IPS-20b (cell line): ENCODE measurements at regions not wholly inside any gene's neighbourhood (a gene's known extent, or its start where the extent isn't known, plus 50 kb on each side); places are given as distances from the start of the nearest gene placed in this dataset.
A peak's percentile ranks its signal among the peaks of the same experiment; 100 is the strongest.

ENCODE experiments used
- H3K27ac ChIP-seq: one replicate; pipeline ENCODE4 v1.5.1; 2013; ENCODE audit warnings: low read length
- H3K27me3 ChIP-seq: 2 replicates; pipeline ENCODE4 v1.6.1; 2013; ENCODE audit warnings: mild to moderate bottlenecking, low read length, inconsistent platforms; ENCODE audit not compliant: insufficient read depth
- H3K36me3 ChIP-seq: 2 replicates; pipeline ENCODE4 v1.6.1; 2013; ENCODE audit warnings: low read depth, mild to moderate bottlenecking, inconsistent platforms, low read length, moderate library complexity; ENCODE audit not compliant: insufficient read depth
- H3K4me1 ChIP-seq: 2 replicates; pipeline ENCODE4 v1.6.1; 2013; ENCODE audit warnings: mild to moderate bottlenecking, control low read depth, inconsistent platforms, low read length, moderate library complexity; ENCODE audit not compliant: insufficient read depth
- H3K4me3 ChIP-seq: 2 replicates; pipeline ENCODE4 v1.5.1; 2013; ENCODE audit warnings: mild to moderate bottlenecking, low read length, inconsistent platforms
- H3K9ac ChIP-seq: 2 replicates; pipeline ENCODE4 v1.6.1; 2013; ENCODE audit warnings: low read depth, mild to moderate bottlenecking, inconsistent platforms, low read length, moderate library complexity
- H3K9me3 ChIP-seq: 2 replicates; pipeline ENCODE4 v1.6.1; 2013; ENCODE audit warnings: mild to moderate bottlenecking, low read depth, low read length, inconsistent platforms; ENCODE audit not compliant: insufficient read depth

GRCh38 chrX:115949900-115950822 lies 220.4 kb upstream of the AGTR2 start:
- H3K4me3 ChIP-seq: no peak overlapping the region
- no peak overlapping the region for H3K9ac ChIP-seq
- no peaks in the 10 kb centered on the region for H3K27me3 ChIP-seq
- no peaks in the 10 kb centered on the region for H3K4me1 ChIP-seq
- H3K9me3 ChIP-seq: no peaks in the 10 kb centered on the region
- H3K36me3 ChIP-seq: no peaks in the 10 kb centered on the region
- no peak overlapping the region for H3K27ac ChIP-seq

DNA sequence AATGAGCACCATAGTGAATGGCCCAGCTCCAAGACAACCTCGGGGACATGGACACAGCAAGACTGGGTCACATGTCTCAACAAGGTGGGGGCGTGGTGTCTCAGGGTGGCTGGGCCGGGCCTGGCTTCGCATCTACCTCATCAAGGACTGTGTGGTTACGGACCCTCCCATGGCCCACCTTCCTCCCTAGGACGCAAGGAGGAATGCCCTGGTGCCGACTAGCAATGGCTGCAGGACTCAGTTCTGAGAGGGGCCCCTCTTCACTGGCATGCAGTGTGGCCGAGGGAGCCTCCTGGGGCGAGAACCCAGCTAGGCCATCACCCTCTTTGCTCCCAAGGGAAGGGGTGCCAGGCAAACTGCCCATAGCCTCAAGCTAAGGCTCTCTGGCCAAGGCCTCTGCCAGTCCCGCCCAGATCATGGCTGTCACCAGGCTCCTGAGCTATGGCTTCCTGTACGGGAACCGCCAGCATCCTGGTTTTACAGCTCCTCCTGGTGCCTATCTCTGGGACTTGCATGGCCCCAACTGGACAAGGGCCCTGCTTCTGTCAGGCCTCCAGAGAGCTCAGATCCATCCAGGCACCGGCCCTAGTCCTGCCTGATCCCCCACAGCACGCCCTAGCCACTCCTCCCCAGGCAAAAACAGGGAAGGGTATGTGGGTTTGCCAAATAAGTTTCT lies 218.0 kb upstream of the AGTR2 start:
- H3K27ac ChIP-seq: no peak overlapping the region
- H3K27me3 ChIP-seq: no peaks in the 10 kb centered on the region
- no peaks in the 10 kb centered on the region for H3K9me3 ChIP-seq
- no peak overlapping the region for H3K9ac ChIP-seq
- H3K4me1 ChIP-seq: no peaks in the 10 kb centered on the region
- no peak overlapping the region for H3K4me3 ChIP-seq
- H3K36me3 ChIP-seq: no peaks in the 10 kb centered on the region

DNA sequence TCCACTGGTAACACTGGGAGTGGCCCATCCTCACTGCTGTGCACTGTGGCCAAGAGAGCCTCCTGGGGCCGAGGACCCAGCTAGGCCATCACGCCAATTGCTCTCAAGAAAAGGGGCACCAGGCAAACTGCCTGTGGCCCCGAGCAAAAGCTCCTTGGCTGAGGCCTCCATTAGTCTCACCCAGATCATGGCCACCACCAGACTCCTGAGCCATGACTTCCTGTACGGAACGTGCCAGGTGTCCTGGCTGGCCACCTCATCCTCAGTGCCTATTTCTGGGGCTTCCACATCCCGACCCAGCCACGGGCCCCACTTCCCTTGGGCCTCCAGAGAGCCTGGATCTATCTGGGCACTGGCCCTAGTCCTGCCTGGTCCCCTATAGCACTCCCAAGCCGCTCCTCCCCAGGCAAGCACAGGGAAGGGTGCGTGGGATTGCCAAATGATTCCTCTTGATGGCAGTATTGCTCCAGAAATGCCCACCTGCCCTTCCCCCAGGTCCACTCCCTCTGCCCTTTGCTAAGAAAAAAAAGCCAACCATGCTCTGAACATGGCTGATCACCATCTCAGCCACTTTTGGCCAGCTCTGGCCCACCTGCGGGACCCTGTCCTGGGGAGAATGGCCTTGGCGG lies 212.6 kb upstream of the AGTR2 start:
- H3K9ac ChIP-seq: no peak overlapping the region
- peaks cover 9% of the 10 kb centered on the region for H3K4me1 ChIP-seq
- H3K27me3 ChIP-seq: no peaks in the 10 kb centered on the region
- H3K27ac ChIP-seq: no peak overlapping the region
- H3K9me3 ChIP-seq: no peaks in the 10 kb centered on the region
- H3K36me3 ChIP-seq: no peaks in the 10 kb centered on the region
- no peak overlapping the region for H3K4me3 ChIP-seq

DNA sequence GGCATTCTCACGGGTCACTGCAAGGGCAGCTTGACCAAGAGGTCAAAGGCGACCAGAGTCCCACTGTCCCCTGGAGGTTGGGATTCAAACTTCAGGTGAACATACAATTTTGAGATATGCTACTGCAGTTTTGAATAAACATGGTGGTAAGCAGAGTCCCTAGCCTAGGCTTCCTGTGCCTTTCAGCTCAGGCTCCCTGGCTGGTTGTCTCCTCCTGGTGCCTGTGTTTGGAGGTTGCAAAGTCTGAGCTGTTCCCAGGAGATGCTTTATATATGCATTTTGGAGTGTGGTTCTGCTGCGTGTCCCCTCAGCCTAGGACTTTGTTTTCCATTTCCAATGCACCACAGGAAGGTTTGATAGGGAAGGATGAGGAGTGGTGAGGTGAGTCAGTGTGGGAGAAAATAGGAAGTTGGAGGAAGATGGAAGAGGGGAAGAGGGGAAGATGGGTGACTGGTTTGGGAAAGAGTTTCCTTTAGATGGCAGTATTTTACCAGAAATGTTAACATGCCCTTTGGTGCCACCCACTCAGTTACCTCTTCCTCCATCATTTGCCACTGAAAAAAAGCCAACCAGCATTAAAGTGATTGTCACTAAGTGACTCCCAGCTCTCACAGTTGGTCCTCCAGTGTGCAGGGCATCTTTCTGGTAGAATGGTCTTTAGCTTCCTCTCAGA lies 211.7 kb upstream of the AGTR2 start:
- Histone ChIP-seq H3K27me3 (no peaks in the 10 kb centered on the region), H3K9ac (no peak overlapping the region), H3K4me1 (peaks cover 9% of the 10 kb centered on the region), H3K4me3 (no peak overlapping the region), H3K9me3 (no peaks in the 10 kb centered on the region), H3K27ac (no peak overlapping the region), H3K36me3 (no peaks in the 10 kb centered on the region)

DNA sequence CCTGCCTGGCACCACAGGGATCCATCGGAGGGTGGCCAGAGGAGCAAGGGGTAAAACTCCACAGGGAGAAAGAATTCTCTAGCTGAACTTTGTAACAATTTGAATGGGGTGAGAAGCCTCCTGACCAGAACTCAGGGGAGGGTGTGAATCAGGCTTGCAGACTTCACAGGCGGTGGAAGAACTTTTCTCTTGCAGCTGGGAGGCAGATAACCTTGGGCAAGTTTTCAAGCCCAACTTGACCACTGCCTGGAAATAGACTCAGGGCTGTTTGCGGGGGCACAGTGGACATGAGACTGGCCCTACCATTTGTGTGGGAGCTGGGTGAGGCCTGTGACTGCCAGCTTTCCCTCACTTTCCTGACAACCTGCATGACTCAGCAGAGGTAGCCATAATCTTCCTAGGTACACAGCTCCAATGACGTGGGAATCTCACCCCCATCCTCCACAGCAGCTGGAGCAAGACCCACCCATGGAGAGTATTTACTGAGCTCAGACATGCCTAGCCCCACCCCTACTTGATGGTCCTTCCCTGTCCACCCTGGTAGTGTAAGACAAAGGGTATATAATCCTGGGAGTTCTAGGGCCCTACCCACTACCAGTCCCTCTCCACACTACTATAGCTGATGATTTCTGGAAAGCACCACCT lies 210.0 kb upstream of the AGTR2 start:
- Histone ChIP-seq H3K27me3 (no peaks in the 10 kb centered on the region), H3K4me3 (no peak overlapping the region), H3K4me1 (peaks cover 9% of the 10 kb centered on the region), H3K36me3 (no peaks in the 10 kb centered on the region), H3K27ac (no peak overlapping the region), H3K9me3 (no peaks in the 10 kb centered on the region), H3K9ac (no peak overlapping the region)

DNA sequence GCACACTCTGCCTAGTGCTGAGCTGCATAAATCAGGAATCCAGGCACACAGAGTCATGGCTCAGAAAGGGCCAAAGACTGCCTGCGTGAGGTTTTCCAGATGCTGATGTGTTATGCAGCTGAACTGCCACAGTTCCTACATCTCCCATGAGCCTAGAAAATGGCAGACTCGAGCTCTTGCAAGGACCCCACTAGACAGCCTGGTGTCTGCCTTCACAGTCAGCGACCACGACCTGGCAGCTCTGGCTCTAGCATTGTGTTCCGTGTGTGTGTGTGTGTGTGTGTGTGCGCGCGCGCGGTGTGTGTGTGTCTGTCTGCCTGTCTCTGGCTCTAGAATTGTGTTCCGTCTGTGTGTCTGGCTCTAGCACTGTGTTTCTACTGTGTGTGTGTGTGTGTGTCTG lies 203.6 kb upstream of the AGTR2 start:
- Histone ChIP-seq H3K27ac (no peak overlapping the region), H3K4me1 (peaks cover 3% of the 10 kb centered on the region; the same call in 1 of the 2 replicates), H3K36me3 (no peaks in the 10 kb centered on the region), H3K4me3 (peak overlapping the region; percentile 90), H3K9ac (peak overlapping the region; percentile 93; the same call in 1 of the 2 replicates), H3K9me3 (no peaks in the 10 kb centered on the region), H3K27me3 (no peaks in the 10 kb centered on the region)

GRCh38 chrX:115968436-115969252 lies 201.9 kb upstream of the AGTR2 start:
- no peaks in the 10 kb centered on the region for H3K27me3 ChIP-seq
- H3K27ac ChIP-seq: peak overlapping the region; percentile 86
- H3K4me3 ChIP-seq: peak overlapping the region; percentile 90
- H3K36me3 ChIP-seq: no peaks in the 10 kb centered on the region
- H3K9me3 ChIP-seq: no peaks in the 10 kb centered on the region
- H3K9ac ChIP-seq: peak overlapping the region; percentile 93
- peaks cover 9% of the 10 kb centered on the region; the same call in 1 of the 2 replicates for H3K4me1 ChIP-seq

GRCh38 chrX:115970718-115971117 lies 199.8 kb upstream of the AGTR2 start:
- Histone ChIP-seq H3K27ac (no peak overlapping the region), H3K4me1 (peaks cover 9% of the 10 kb centered on the region; the same call in 1 of the 2 replicates), H3K27me3 (no peaks in the 10 kb centered on the region), H3K9ac (no peak overlapping the region), H3K4me3 (no peak overlapping the region), H3K36me3 (no peaks in the 10 kb centered on the region), H3K9me3 (no peaks in the 10 kb centered on the region)

DNA sequence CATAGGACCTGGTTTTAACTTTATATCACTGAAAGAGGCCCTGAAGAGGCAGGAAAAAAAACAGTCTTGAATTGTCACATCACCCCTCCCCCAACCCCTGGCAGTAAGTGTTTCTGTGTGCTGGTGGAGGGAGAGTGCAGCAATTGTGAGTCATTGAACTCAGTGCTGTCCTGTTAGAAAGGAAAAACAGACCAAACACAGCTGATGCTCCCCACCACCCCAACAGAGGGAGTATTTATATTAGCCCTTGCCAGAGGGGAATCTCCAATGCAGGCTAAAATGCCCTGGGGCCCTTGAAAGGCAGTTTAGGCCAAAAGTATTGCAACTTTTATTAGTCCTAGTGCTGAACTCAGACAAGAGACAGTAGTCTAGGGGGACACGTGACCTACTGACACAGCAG lies 197.8 kb upstream of the AGTR2 start:
- Histone ChIP-seq H3K9ac (no peak overlapping the region), H3K36me3 (no peaks in the 10 kb centered on the region), H3K4me3 (no peak overlapping the region), H3K4me1 (peaks cover 9% of the 10 kb centered on the region; the same call in 1 of the 2 replicates), H3K27ac (no peak overlapping the region), H3K9me3 (no peaks in the 10 kb centered on the region), H3K27me3 (no peaks in the 10 kb centered on the region)

DNA sequence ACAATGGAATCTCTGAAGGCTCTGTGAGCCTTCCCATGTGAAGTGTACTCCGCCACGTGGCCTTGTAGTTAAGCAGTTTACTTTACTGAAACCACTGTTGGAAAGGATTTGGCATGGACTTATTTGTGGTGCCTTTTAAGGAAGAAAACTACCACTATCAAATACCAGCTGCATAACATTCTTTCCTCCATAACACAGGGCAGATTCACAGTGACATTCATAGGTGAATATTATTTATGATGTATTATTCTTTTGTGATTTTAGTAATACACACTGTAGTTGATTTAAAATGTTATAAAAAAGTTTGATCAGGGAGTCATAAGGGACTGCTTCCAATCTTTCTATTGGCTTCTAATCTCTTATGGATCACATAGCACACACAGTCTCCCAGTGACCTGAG lies 192.5 kb upstream of the AGTR2 start:
- Histone ChIP-seq H3K36me3 (no peaks in the 10 kb centered on the region), H3K27me3 (no peaks in the 10 kb centered on the region), H3K9me3 (no peaks in the 10 kb centered on the region), H3K4me3 (no peak overlapping the region), H3K27ac (no peak overlapping the region), H3K9ac (no peak overlapping the region), H3K4me1 (peaks cover under 1% of the 10 kb centered on the region; the same call in 1 of the 2 replicates)
